CD14-positive monocyte (primary cell): ENCODE measurements at regions not wholly inside any gene's neighbourhood (a gene's known extent, or its start where the extent isn't known, plus 50 kb on each side); places are given as distances from the start of the nearest gene placed in this dataset.

Experiments used
- DNase-seq, 3 donors: peaks; one replicate each; pipeline ENCODE4 v3.0.0-alpha.2; 2011 to 2022
- H2AFZ ChIP-seq: 2 replicates; pipeline ENCODE4 v1.6.0; 2012; ENCODE audit warnings: mild to moderate bottlenecking, low read depth, low read length, inconsistent platforms; ENCODE audit not compliant: insufficient read depth, poor library complexity, severe bottlenecking
- H3K27ac ChIP-seq, 2 donors: 1 replicate in 1 of 2; 2 replicates in 1 of 2; pipeline ENCODE4 v1.5.1; 2012 to 2013; ENCODE audit warnings: low read length in 2 of 2, control low read depth in 1 of 2, inconsistent platforms in 1 of 2, low read depth in 1 of 2, mild to moderate bottlenecking in 1 of 2
- H3K27me3 ChIP-seq, 2 donors: one replicate each; pipeline versions ENCODE4 v1.6.0 to v1.6.1; 2011 to 2013; ENCODE audit warnings: low read length in 2 of 2; ENCODE audit not compliant: control insufficient read depth in 2 of 2, insufficient read depth in 2 of 2
- H3K36me3 ChIP-seq, 2 donors: replicated peaks in 1 of 2; 1 replicate in 1 of 2; 2 replicates in 1 of 2; pipeline versions ENCODE4 v1.5.1 to v1.6.1; 2012 to 2013; ENCODE audit warnings: low read length in 2 of 2, control low read depth in 1 of 2, inconsistent platforms in 1 of 2, mild to moderate bottlenecking in 1 of 2; ENCODE audit not compliant: insufficient read depth in 2 of 2, control insufficient read depth in 1 of 2
- H3K4me1 ChIP-seq, 2 donors: 1 replicate in 1 of 2; 2 replicates in 1 of 2; pipeline versions ENCODE4 v1.5.1 to v1.6.1; 2012 to 2013; ENCODE audit warnings: low read length in 2 of 2, control low read depth in 1 of 2, inconsistent platforms in 1 of 2, mild to moderate bottlenecking in 1 of 2, moderate library complexity in 1 of 2; ENCODE audit not compliant: insufficient read depth in 2 of 2, control insufficient read depth in 1 of 2
- H3K4me2 ChIP-seq: replicated peaks from 2 replicates; pipeline ENCODE3; 2012; ENCODE audit warnings: low read length, moderate library complexity, mild to moderate bottlenecking; ENCODE audit not compliant: poor library complexity, severe bottlenecking; ENCODE audit errors: extremely low read depth
- H3K4me3 ChIP-seq, 3 experiments: fragments of 200-600 bp in 1 of 3; sonication (generic) in 1 of 3; replicated peaks in 1 of 3; 1 replicate in 2 of 3; 2 replicates in 1 of 3; pipeline ENCODE4 v1.5.1; 2011 to 2013; ENCODE audit warnings: low read length in 3 of 3, mild to moderate bottlenecking in 3 of 3, control low read depth in 2 of 3, low read depth in 2 of 3, inconsistent platforms in 1 of 3, moderate library complexity in 1 of 3
- H3K79me2 ChIP-seq: 2 replicates; pipeline ENCODE4 v1.6.0; 2012; ENCODE audit warnings: mild to moderate bottlenecking, control low read depth, inconsistent platforms, low read length, moderate library complexity; ENCODE audit not compliant: insufficient read depth
- H3K9ac ChIP-seq: 2 replicates; pipeline ENCODE4 v1.6.0; 2017; ENCODE audit warnings: low read length, mild to moderate bottlenecking; ENCODE audit not compliant: insufficient read depth, poor library complexity, severe bottlenecking
- H3K9me3 ChIP-seq, 2 donors: replicated peaks in 1 of 2; 1 replicate in 1 of 2; 2 replicates in 1 of 2; pipeline versions ENCODE4 v1.5.1 to v1.6.1; 2012 to 2013; ENCODE audit warnings: low read length in 2 of 2, control low read depth in 1 of 2; ENCODE audit not compliant: control insufficient read depth in 1 of 2, insufficient read depth in 1 of 2
- H4K20me1 ChIP-seq: 2 replicates; pipeline ENCODE4 v1.6.0; 2012; ENCODE audit warnings: mild to moderate bottlenecking, low read length, control low read depth, moderate library complexity; ENCODE audit not compliant: insufficient read depth
- H3K27ac Mint-ChIP-seq, 7 donors: one replicate each; pipeline ENCODE4 v1.8.0; 2020; ENCODE audit warnings: mild to moderate bottlenecking in 7 of 7, mixed read lengths in 7 of 7, moderate library complexity in 6 of 7, inconsistent platforms in 2 of 7
- H3K27me3 Mint-ChIP-seq, 3 donors: one replicate each; pipeline ENCODE4 v1.8.0; 2021 to 2022; ENCODE audit warnings: low read depth in 3 of 3, mild to moderate bottlenecking in 3 of 3, mixed read lengths in 3 of 3, moderate library complexity in 3 of 3, inconsistent platforms in 1 of 3
- H3K36me3 Mint-ChIP-seq, 2 donors: one replicate each; pipeline ENCODE4 v1.8.0; 2020; ENCODE audit warnings: mixed read lengths in 2 of 2, inconsistent platforms in 1 of 2, mild to moderate bottlenecking in 1 of 2
- H3K4me1 Mint-ChIP-seq: one replicate; pipeline ENCODE4 v1.8.0; 2020; ENCODE audit warnings: mild to moderate bottlenecking, mixed read lengths
- H3K4me3 Mint-ChIP-seq, 2 donors: one replicate each; pipeline ENCODE4 v1.8.0; 2020; ENCODE audit warnings: mild to moderate bottlenecking in 2 of 2, mixed read lengths in 2 of 2, moderate library complexity in 1 of 2
- H3K9me3 Mint-ChIP-seq, 7 donors: one replicate each; pipeline ENCODE4 v1.8.0; 2020 to 2022; ENCODE audit warnings: mixed read lengths in 7 of 7, mild to moderate bottlenecking in 6 of 7, moderate library complexity in 6 of 7, inconsistent platforms in 2 of 7
- CTCF ChIP-seq: fragments of 200-600 bp; IDR thresholded peaks from one replicate; pipeline ENCODE4 v1.8.0; 2022; ENCODE audit warnings: antibody characterized with exemption, mild to moderate bottlenecking
- WGBS: methylation state at CpG from one replicate; pipeline ENCODE4 v1.1.5; 2013; ENCODE audit warnings: missing lambda C conversion rate; ENCODE audit not compliant: insufficient coverage; 5-methylcytosine and 5-hydroxymethylcytosine counted together
- intact Hi-C, 2 donors: fragments of 100-400 bp; cut with micrococcal nuclease; formaldehyde crosslinking; loops; one replicate each; pipeline versions ENCODE4 v1.15.0 to v1.15.1; 2023

GRCh38 chr5:173768267-173768806 lies 119.8 kb upstream of the CPEB4 start:
- H3K9me3 Mint-ChIP-seq = peaks cover 0 to 5% (median 0%) of the 10 kb centered on the region in 7 donors
- H3K4me1 Mint-ChIP-seq = peaks cover 51% of the 10 kb centered on the region
- no peak overlapping the region for H3K27ac ChIP-seq
- WGBS = 100% methylated on average over 5 of the region's 5 CpGs
- H3K4me3 ChIP-seq = no peak overlapping the region
- H3K27ac Mint-ChIP-seq = no peak overlapping the region
- H4K20me1 ChIP-seq = no peaks in the 10 kb centered on the region
- no peaks in the 10 kb centered on the region for H3K27me3 ChIP-seq
- H3K4me1 ChIP-seq = peaks cover 50 to 55% of the 10 kb centered on the region in 2 donors
- peaks cover 0 to 3% (median 2%) of the 10 kb centered on the region in 3 donors for H3K27me3 Mint-ChIP-seq
- no peak for DNase-seq
- H3K36me3 Mint-ChIP-seq = peaks cover 0 to 2% of the 10 kb centered on the region in 2 donors
- no peak overlapping the region for H2AFZ ChIP-seq
- no peaks in the 10 kb centered on the region for H3K79me2 ChIP-seq
- intact Hi-C loops = no loop called here
- H3K4me2 ChIP-seq = no peak overlapping the region
- H3K36me3 ChIP-seq = no peaks in the 10 kb centered on the region
- TF ChIP-seq CTCF = no peak
- no peaks in the 10 kb centered on the region for H3K9me3 ChIP-seq
- H3K4me3 Mint-ChIP-seq = no peak overlapping the region
- no peak overlapping the region for H3K9ac ChIP-seq

- H3K27me3 Mint-ChIP-seq = peaks cover 0 to 3% (median 2%) of the 10 kb centered on the region in 3 donors
- intact Hi-C loops = no loop called here
- Histone ChIP-seq H3K4me1 (peaks cover 45 to 52% of the 10 kb centered on the region in 2 donors), H3K36me3 (no peaks in the 10 kb centered on the region), H3K9ac (no peak overlapping the region), H3K27me3 (no peaks in the 10 kb centered on the region), H3K4me3 (no peak overlapping the region), H3K79me2 (no peaks in the 10 kb centered on the region), H3K4me2 (no peak overlapping the region), H2AFZ (no peak overlapping the region), H4K20me1 (no peaks in the 10 kb centered on the region), H3K9me3 (no peaks in the 10 kb centered on the region), H3K27ac (no peak overlapping the region)
- H3K4me1 Mint-ChIP-seq = peaks cover 49% of the 10 kb centered on the region
- H3K9me3 Mint-ChIP-seq = peaks cover 0 to 5% (median 0%) of the 10 kb centered on the region in 7 donors
- H3K4me3 Mint-ChIP-seq = no peak overlapping the region
- H3K27ac Mint-ChIP-seq = no peak overlapping the region
- TF ChIP-seq CTCF = no peak
- peaks cover 0 to 2% of the 10 kb centered on the region in 2 donors for H3K36me3 Mint-ChIP-seq
- DNase-seq = no peak
- WGBS = 100% methylated on average over 1 of the region's 1 CpG
These were observed 119.3 kb upstream of the CPEB4 start for GRCh38 chr5:173768891-173769290.
